GM12892 (cell line): ENCODE measurements at regions not wholly inside any gene's neighbourhood (a gene's known extent, or its start where the extent isn't known, plus 50 kb on each side); places are given as distances from the start of the nearest gene placed in this dataset.

Experiments
- POLR2A ChIP-seq: IDR thresholded peaks from 2 replicates; pipeline ENCODE4 v1.6.1; 2011; ENCODE audit warnings: low read depth, low read length, control low read depth
- POLR2AphosphoS5 ChIP-seq: IDR thresholded peaks from 2 replicates; pipeline ENCODE4 v1.6.1; 2011; ENCODE audit warnings: low read depth, low read length, control low read depth
- TAF1 ChIP-seq: IDR thresholded peaks from 2 replicates; pipeline ENCODE4 v1.6.1; 2011; ENCODE audit warnings: low read depth, mild to moderate bottlenecking, control low read depth, low read length, borderline replicate concordance

DNA sequence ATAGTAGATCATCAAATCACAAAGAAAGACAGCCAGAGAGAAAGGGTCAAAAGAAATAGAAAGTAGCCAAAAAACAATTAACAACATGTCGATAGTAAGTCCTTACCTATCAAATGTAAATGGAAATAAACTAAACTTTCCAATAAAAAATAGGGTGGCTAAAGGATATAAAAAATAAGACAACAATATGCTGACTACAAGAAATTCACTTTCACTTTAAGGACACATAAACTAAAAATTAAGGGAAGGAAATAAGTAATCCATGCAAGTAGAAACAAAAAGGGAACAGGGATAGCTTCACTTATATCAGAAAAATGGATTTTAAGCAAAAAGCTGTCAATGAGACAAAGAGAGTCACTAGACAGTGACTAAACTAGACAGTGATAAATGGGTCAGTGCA lies 903.9 kb upstream of the ZEB2 start:
- TF ChIP-seq POLR2AphosphoS5 = no peak
- TF ChIP-seq TAF1 = no peak
- no peak for TF ChIP-seq POLR2A
